Activated naive CD4-positive, alpha-beta T cell treated with anti-CD3 and anti-CD28 coated beads, Interleukin-2, amount 50 U/mL, for 72 hours (primary cell): ENCODE measurements at regions not wholly inside any gene's neighbourhood (a gene's known extent, or its start where the extent isn't known, plus 50 kb on each side); places are given as distances from the start of the nearest gene placed in this dataset.

Experiments used
- ATAC-seq, 2 donors: fragments of 150-1000 bp; cut with Tn5 transposase; 2 replicates each; pipeline ENCODE4 v1.10.0; 2021; ENCODE audit warnings: mild to moderate bottlenecking in 2 of 2, moderate library complexity in 2 of 2
- DNase-seq, 2 donors: peaks; one replicate each; pipeline ENCODE4 v3.0.0; 2021 to 2022; ENCODE audit warnings: low spot score in 2 of 2
- H3K27ac Mint-ChIP-seq, 2 donors: one replicate each; pipeline ENCODE4 v1.8.0; 2022; ENCODE audit warnings: mild to moderate bottlenecking in 2 of 2, mixed read lengths in 2 of 2
- H3K36me3 Mint-ChIP-seq, 2 donors: one replicate each; pipeline ENCODE4 v1.8.0; 2022; ENCODE audit warnings: mixed read lengths in 2 of 2
- H3K9me3 Mint-ChIP-seq, 2 donors: one replicate each; pipeline ENCODE4 v1.8.0; 2022; ENCODE audit warnings: mixed read lengths in 2 of 2

GRCh38 chr1:55959136-55959548 is 620.2 kb downstream of the PLPP3 start:
- no peak overlapping the region for H3K27ac Mint-ChIP-seq
- H3K36me3 Mint-ChIP-seq: no peaks in the 10 kb centered on the region
- peaks cover 0 to 4% of the 10 kb centered on the region in 2 donors for H3K9me3 Mint-ChIP-seq
- DNase-seq (no peak), ATAC-seq (no peak)

GRCh38 chr1:55958498-55958897 is 620.9 kb downstream of the PLPP3 start:
- H3K9me3 Mint-ChIP-seq: peaks cover 0 to 4% of the 10 kb centered on the region in 2 donors

GRCh38 chr1:55957276-55957675 is 622.1 kb downstream of the PLPP3 start:
- DNase-seq: no peak
- H3K27ac Mint-ChIP-seq: no peak overlapping the region
- ATAC-seq: no peak
- no peaks in the 10 kb centered on the region for H3K9me3 Mint-ChIP-seq
- no peaks in the 10 kb centered on the region for H3K36me3 Mint-ChIP-seq

More at GRCh38 chr1:55958498-55958897, 620.9 kb downstream of the PLPP3 start:
- ATAC-seq: no peak
- Mint-ChIP-seq H3K27ac (no peak overlapping the region), H3K36me3 (no peaks in the 10 kb centered on the region)
- no peak for DNase-seq

- ATAC-seq: no peak
- no peak for DNase-seq
- Mint-ChIP-seq H3K36me3 (no peaks in the 10 kb centered on the region), H3K9me3 (no peaks in the 10 kb centered on the region), H3K27ac (no peak overlapping the region)
These were observed 624.2 kb downstream of the PLPP3 start for GRCh38 chr1:55955016-55955621.

- Mint-ChIP-seq H3K36me3 (no peaks in the 10 kb centered on the region), H3K9me3 (peaks cover 3 to 5% of the 10 kb centered on the region in 2 donors), H3K27ac (no peak overlapping the region)
- ATAC-seq: no peak
- DNase-seq: no peak
These were observed 628.1 kb downstream of the PLPP3 start for GRCh38 chr1:55951291-55951690.

- peaks cover 3 to 5% of the 10 kb centered on the region in 2 donors for H3K9me3 Mint-ChIP-seq
- no peaks in the 10 kb centered on the region for H3K36me3 Mint-ChIP-seq
- no peak for DNase-seq
These were observed 631.9 kb downstream of the PLPP3 start for GRCh38 chr1:55947446-55947845.

GRCh38 chr1:55943721-55944435 is 635.5 kb downstream of the PLPP3 start:
- no peaks in the 10 kb centered on the region for H3K36me3 Mint-ChIP-seq
- peaks cover 3 to 5% of the 10 kb centered on the region in 2 donors for H3K9me3 Mint-ChIP-seq
- DNase-seq (no peak), ATAC-seq (no peak)
- H3K27ac Mint-ChIP-seq: no peak overlapping the region

More at GRCh38 chr1:55947446-55947845, 631.9 kb downstream of the PLPP3 start:
- ATAC-seq: no peak
- no peak overlapping the region for H3K27ac Mint-ChIP-seq

GRCh38 chr1:55943012-55943411 is 636.4 kb downstream of the PLPP3 start:
- DNase-seq: no peak
- Mint-ChIP-seq H3K9me3 (peaks cover 3 to 5% of the 10 kb centered on the region in 2 donors), H3K36me3 (no peaks in the 10 kb centered on the region), H3K27ac (no peak overlapping the region)
- ATAC-seq: no peak

GRCh38 chr1:55939866-55940265 is 639.5 kb downstream of the PLPP3 start:
- DNase-seq (no peak), ATAC-seq (no peak)
- Mint-ChIP-seq H3K36me3 (peaks cover 0 to 1% of the 10 kb centered on the region in 2 donors), H3K27ac (no peak overlapping the region), H3K9me3 (peaks cover 4 to 8% of the 10 kb centered on the region in 2 donors)

- H3K27ac Mint-ChIP-seq: no peak overlapping the region
- H3K36me3 Mint-ChIP-seq: peaks cover 0 to 7% of the 10 kb centered on the region in 2 donors
- ATAC-seq: no peak
- H3K9me3 Mint-ChIP-seq: peaks cover 9 to 13% of the 10 kb centered on the region in 2 donors
- no peak for DNase-seq
These were observed 640.5 kb downstream of the PLPP3 start for GRCh38 chr1:55938861-55939260.

GRCh38 chr1:55938376-55938850 is 641.0 kb downstream of the PLPP3 start:
- Mint-ChIP-seq H3K36me3 (peaks cover 0 to 7% of the 10 kb centered on the region in 2 donors), H3K27ac (no peak overlapping the region), H3K9me3 (peaks cover 9 to 13% of the 10 kb centered on the region in 2 donors)
- DNase-seq (no peak), ATAC-seq (no peak)

- DNase-seq (no peak), ATAC-seq (no peak)
- Mint-ChIP-seq H3K9me3 (peaks cover 9 to 13% of the 10 kb centered on the region in 2 donors), H3K36me3 (peaks cover 0 to 7% of the 10 kb centered on the region in 2 donors), H3K27ac (no peak overlapping the region)
These were observed 641.5 kb downstream of the PLPP3 start for GRCh38 chr1:55937840-55938375.

- ATAC-seq: no peak
- Mint-ChIP-seq H3K27ac (no peak overlapping the region), H3K36me3 (peaks cover 0 to 7% of the 10 kb centered on the region in 2 donors), H3K9me3 (peaks cover 9 to 13% of the 10 kb centered on the region in 2 donors)
- no peak for DNase-seq
These were observed 644.1 kb downstream of the PLPP3 start for GRCh38 chr1:55935236-55935635.

GRCh38 chr1:55932402-55932801 is 647.0 kb downstream of the PLPP3 start:
- H3K36me3 Mint-ChIP-seq: peaks cover 0 to 7% of the 10 kb centered on the region in 2 donors
- peaks cover 9 to 13% of the 10 kb centered on the region in 2 donors for H3K9me3 Mint-ChIP-seq
- ATAC-seq (no peak), DNase-seq (no peak)
- no peak overlapping the region for H3K27ac Mint-ChIP-seq

- H3K36me3 Mint-ChIP-seq: peaks cover 0 to 7% of the 10 kb centered on the region in 2 donors
- ATAC-seq (no peak), DNase-seq (no peak)
- no peak overlapping the region for H3K27ac Mint-ChIP-seq
- peaks cover 9 to 10% of the 10 kb centered on the region in 2 donors for H3K9me3 Mint-ChIP-seq
These were observed 648.1 kb downstream of the PLPP3 start for GRCh38 chr1:55931081-55931940.

GRCh38 chr1:55929652-55930051 is 649.7 kb downstream of the PLPP3 start:
- Mint-ChIP-seq H3K36me3 (peaks cover 0 to 3% of the 10 kb centered on the region in 2 donors), H3K27ac (no peak overlapping the region), H3K9me3 (peaks cover 3% of the 10 kb centered on the region in 2 donors)
- ATAC-seq (no peak), DNase-seq (no peak)

GRCh38 chr1:55928576-55928975 is 650.8 kb downstream of the PLPP3 start:
- H3K36me3 Mint-ChIP-seq: no peaks in the 10 kb centered on the region
- no peak for DNase-seq
- no peak for ATAC-seq
- no peak overlapping the region for H3K27ac Mint-ChIP-seq
- H3K9me3 Mint-ChIP-seq: no peaks in the 10 kb centered on the region
